Stimulated activated CD8-positive, alpha-beta memory T cell treated with anti-CD3 and anti-CD28 coated beads, Interleukin-4, amount 100 ng/mL, for 48 hours (primary cell): ENCODE measurements at regions not wholly inside any gene's neighbourhood (a gene's known extent, or its start where the extent isn't known, plus 50 kb on each side); places are given as distances from the start of the nearest gene placed in this dataset.

ENCODE experiments used
- DNase-seq: peaks from one replicate; pipeline ENCODE4 v3.0.0-alpha.2; 2020

- peak; percentile 25 for DNase-seq
Measured at GRCh38 chrX:102067966-102068723, 57.3 kb upstream of the TCEAL2 start.

- no peak for DNase-seq
Measured at GRCh38 chrX:102063445-102064074, 61.9 kb upstream of the TCEAL2 start.

- no peak for DNase-seq
Measured at GRCh38 chrX:102044496-102044895, 81.0 kb upstream of the TCEAL2 start.

- DNase-seq: no peak
Measured at GRCh38 chrX:102043380-102043779, 82.1 kb upstream of the TCEAL2 start.

GRCh38 chrX:102042372-102043325, 82.8 kb upstream of the TCEAL2 start:
- no peak for DNase-seq

- DNase-seq: no peak
Measured at GRCh38 chrX:102029026-102029425, 96.5 kb upstream of the TCEAL2 start.

- DNase-seq: no peak
Measured at GRCh38 chrX:102018208-102018607, 86.4 kb upstream of the ZMAT1 start.

- DNase-seq: no peak
Measured at GRCh38 chrX:102008901-102009300, 77.1 kb upstream of the ZMAT1 start.

GRCh38 chrX:101999644-102000539, 68.1 kb upstream of the ZMAT1 start:
- DNase-seq: no peak

GRCh38 chrX:101993335-101993734, 61.5 kb upstream of the ZMAT1 start:
- no peak for DNase-seq

GRCh38 chrX:101986586-101986985, 54.8 kb upstream of the ZMAT1 start:
- no peak for DNase-seq
